ENCODE measurements at regions not wholly inside any gene's neighbourhood (a gene's known extent, or its start where the extent isn't known, plus 50 kb on each side); places are given as distances from the start of the nearest gene placed in this dataset.

GRCh38 chr22:23521441-23522113 lies 58.5 kb downstream of the IGLL1 start (continued):
- TF ChIP-seq NRF1 (IDR thresholded peaks at IDR 0.05; ENCODE audit: low read depth, low read length) = peak; percentile 12; the same call in 1 of the 2 replicates
- no peak for TF ChIP-seq EZH2 (IDR thresholded peaks at IDR 0.05; ENCODE audit: low read depth, low read length, severe bottlenecking)
- TF ChIP-seq KDM4A (IDR thresholded peaks at IDR 0.05; ENCODE audit: low read depth, low read length, severe bottlenecking) = peak; percentile 42
- TF ChIP-seq HDAC6 (IDR thresholded peaks at IDR 0.05; ENCODE audit: low read depth, low read length) = no peak
- 0 out of 4 replicates have a peak, but pooled peaks of 1 of the 2 experiments have one; percentile 55 for TF ChIP-seq HDAC2 (IDR thresholded peaks at IDR 0.05; ENCODE audit: borderline replicate concordance in 1 of 2, low read depth in 2 of 2, low read length in 2 of 2)
- no peak for TF ChIP-seq SP2 (IDR thresholded peaks at IDR 0.05; ENCODE audit: low read length)
- TF ChIP-seq SP1 (IDR thresholded peaks at IDR 0.05; ENCODE audit: low read depth, low read length) = peak; percentile 8; the same call in 1 of the 2 replicates
- TF ChIP-seq CHD1 (IDR thresholded peaks at IDR 0.05; ENCODE audit: low read depth, low read length) = no peak
- no peak for TF ChIP-seq GABPA (IDR thresholded peaks at IDR 0.05; ENCODE audit: borderline replicate concordance, insufficient read depth, low read length)
- TF ChIP-seq SIRT6 (IDR thresholded peaks at IDR 0.05; ENCODE audit: low read length) = no peak
- TF ChIP-seq CEBPB (IDR thresholded peaks at IDR 0.05; ENCODE audit: low read depth, low read length) = no peak
- TF ChIP-seq SP4 (IDR thresholded peaks at IDR 0.05; ENCODE audit: low read length) = no peak
- peak in 1 of 2 experiments; percentile 52; a peak in 1 of 4 replicates for TF ChIP-seq SIN3A (conservative IDR thresholded peaks at IDR 0.05 in 1 of 2, IDR thresholded peaks at IDR 0.05 in 1 of 2; ENCODE audit: low read depth in 1 of 2, low read length in 2 of 2)
- peak; percentile 20; the same call in 1 of the 2 replicates for TF ChIP-seq TAF1 (IDR thresholded peaks at IDR 0.05; ENCODE audit: low read depth, low read length)

Measured in H1 (cell line).